Neural progenitor cell (in vitro differentiated cells): ENCODE measurements at regions not wholly inside any gene's neighbourhood (a gene's known extent, or its start where the extent isn't known, plus 50 kb on each side); places are given as distances from the start of the nearest gene placed in this dataset.

Experiments used
- CTCF ChIP-seq: fragments of 200-600 bp; sonication (generic); IDR thresholded peaks from 2 replicates; pipeline ENCODE4 v1.5.1; 2017; ENCODE audit warnings: antibody characterized with exemption, mild to moderate bottlenecking
- EZH2 ChIP-seq: fragments of 200-600 bp; sonication (generic); IDR thresholded peaks from 2 replicates; pipeline ENCODE4 v1.6.1; 2017; ENCODE audit warnings: antibody characterized with exemption, mild to moderate bottlenecking, moderate library complexity

GRCh38 chr2:198611201-198611600, 806.8 kb downstream of the PLCL1 start:
- TF ChIP-seq CTCF (no peak), EZH2 (no peak)
